ENCODE measurements at regions not wholly inside any gene's neighbourhood (a gene's known extent, or its start where the extent isn't known, plus 50 kb on each side); places are given as distances from the start of the nearest gene placed in this dataset.
"Not testable (repeated sequence)": the region's sequence is repeated elsewhere in the genome, so short reads cannot be mapped to it uniquely, and the experiment has no call there.

- no peak for DNase-seq (ENCODE audit: low read depth)
- H3K4me3 ChIP-seq (ENCODE audit: low read depth, low read length): no peak overlapping the region
Observed at GRCh38 chr20:11976966-11977365, 59.3 kb downstream of the BTBD3 start.

GRCh38 chr20:11978496-11978895, 60.8 kb downstream of the BTBD3 start:
- H3K4me3 ChIP-seq (ENCODE audit: low read depth, low read length): no peak overlapping the region
- no peak for DNase-seq (ENCODE audit: low read depth)

- no peak overlapping the region for H3K4me3 ChIP-seq (ENCODE audit: low read depth, low read length)
- DNase-seq (ENCODE audit: low read depth): no peak
Observed at GRCh38 chr20:11979306-11979990, 61.8 kb downstream of the BTBD3 start.

GRCh38 chr20:11980263-11980662, 62.6 kb downstream of the BTBD3 start:
- DNase-seq (ENCODE audit: low read depth): no peak
- H3K4me3 ChIP-seq (ENCODE audit: low read depth, low read length): no peak overlapping the region

- DNase-seq (ENCODE audit: low read depth): no peak
- H3K4me3 ChIP-seq (ENCODE audit: low read depth, low read length): no peak overlapping the region
Observed at GRCh38 chr20:11981366-11981947, 63.8 kb downstream of the BTBD3 start.

GRCh38 chr20:11982289-11982954, 64.7 kb downstream of the BTBD3 start:
- no peak overlapping the region for H3K4me3 ChIP-seq (ENCODE audit: low read depth, low read length)
- no peak for DNase-seq (ENCODE audit: low read depth)

- DNase-seq (ENCODE audit: low read depth): no peak
- H3K4me3 ChIP-seq (ENCODE audit: low read depth, low read length): no peak overlapping the region
Observed at GRCh38 chr20:11982955-11983470, 65.3 kb downstream of the BTBD3 start.

- no peak overlapping the region for H3K4me3 ChIP-seq (ENCODE audit: low read depth, low read length)
- no peak for DNase-seq (ENCODE audit: low read depth)
Observed at GRCh38 chr20:11986954-11987353, 69.3 kb downstream of the BTBD3 start.

GRCh38 chr20:11987526-11987925, 69.8 kb downstream of the BTBD3 start:
- H3K4me3 ChIP-seq (ENCODE audit: low read depth, low read length): no peak overlapping the region
- DNase-seq (ENCODE audit: low read depth): no peak

GRCh38 chr20:11989018-11989771, 71.5 kb downstream of the BTBD3 start:
- no peak overlapping the region for H3K4me3 ChIP-seq (ENCODE audit: low read depth, low read length)
- no peak for DNase-seq (ENCODE audit: low read depth)

- H3K4me3 ChIP-seq (ENCODE audit: low read depth, low read length): no peak overlapping the region
- DNase-seq (ENCODE audit: low read depth): no peak
Observed at GRCh38 chr20:11992426-11992825, 74.7 kb downstream of the BTBD3 start.

- no peak overlapping the region for H3K4me3 ChIP-seq (ENCODE audit: low read depth, low read length)
- DNase-seq (ENCODE audit: low read depth): no peak
Observed at GRCh38 chr20:11993886-11994461, 76.3 kb downstream of the BTBD3 start.

GRCh38 chr20:11995805-11996567, 78.3 kb downstream of the BTBD3 start:
- DNase-seq (ENCODE audit: low read depth): no peak

GRCh38 chr20:12004776-12005175, 87.1 kb downstream of the BTBD3 start:
- not testable (repeated sequence) for DNase-seq (ENCODE audit: low read depth); H3K4me3 ChIP-seq (ENCODE audit: low read depth, low read length)

More at GRCh38 chr20:11995805-11996567, 78.3 kb downstream of the BTBD3 start:
- H3K4me3 ChIP-seq (ENCODE audit: low read depth, low read length): no peak overlapping the region

GRCh38 chr20:12012241-12013222, 94.8 kb downstream of the BTBD3 start:
- DNase-seq (ENCODE audit: low read depth): no peak
- H3K4me3 ChIP-seq (ENCODE audit: low read depth, low read length): no peak overlapping the region

- no peak for DNase-seq (ENCODE audit: low read depth)
- no peak overlapping the region for H3K4me3 ChIP-seq (ENCODE audit: low read depth, low read length)
Observed at GRCh38 chr20:12014276-12014675, 96.6 kb downstream of the BTBD3 start.

GRCh38 chr20:12014736-12015135, 97.0 kb downstream of the BTBD3 start:
- H3K4me3 ChIP-seq (ENCODE audit: low read depth, low read length): no peak overlapping the region
- no peak for DNase-seq (ENCODE audit: low read depth)

GRCh38 chr20:12016291-12016690, 98.6 kb downstream of the BTBD3 start:
- no peak overlapping the region for H3K4me3 ChIP-seq (ENCODE audit: low read depth, low read length)
- no peak for DNase-seq (ENCODE audit: low read depth)

Data from skeletal muscle cell (primary cell).